ENCODE measurements at regions not wholly inside any gene's neighbourhood (a gene's known extent, or its start where the extent isn't known, plus 50 kb on each side); places are given as distances from the start of the nearest gene placed in this dataset.

- no peak for DNase-seq
Observed at GRCh38 chr2:217517402-217517801, 485.4 kb downstream of the TNS1 start.

GRCh38 chr2:217515615-217516309 lies 487.0 kb downstream of the TNS1 start:
- no peak for DNase-seq

- no peak for DNase-seq
Observed at GRCh38 chr2:217513258-217513657, 489.5 kb downstream of the TNS1 start.

- DNase-seq = no peak
Observed at GRCh38 chr2:217512728-217513127, 490.1 kb downstream of the TNS1 start.

- DNase-seq = no peak
Observed at GRCh38 chr2:217512259-217512658, 490.5 kb downstream of the TNS1 start.

GRCh38 chr2:217511850-217512249 lies 490.9 kb downstream of the TNS1 start:
- DNase-seq = no peak

- DNase-seq = peak; percentile 67
Observed at GRCh38 chr2:217510771-217511291, 492.0 kb downstream of the TNS1 start.

- DNase-seq = no peak
Observed at GRCh38 chr2:217505303-217505702, 497.5 kb downstream of the TNS1 start.

- no peak for DNase-seq
Observed at GRCh38 chr2:217501887-217502286, 500.9 kb downstream of the TNS1 start.

GRCh38 chr2:217497843-217498377 lies 504.9 kb downstream of the TNS1 start:
- DNase-seq = no peak

- DNase-seq = no peak
Observed at GRCh38 chr2:217494557-217494956, 508.2 kb downstream of the TNS1 start.

- DNase-seq = no peak
Observed at GRCh38 chr2:217491271-217491670, 511.5 kb downstream of the TNS1 start.

GRCh38 chr2:217489145-217489960 lies 513.4 kb downstream of the TNS1 start:
- DNase-seq = no peak

GRCh38 chr2:217484046-217484445 lies 518.7 kb downstream of the TNS1 start:
- no peak for DNase-seq

- DNase-seq = no peak
Observed at GRCh38 chr2:217482056-217482710, 520.6 kb downstream of the TNS1 start.

- DNase-seq = no peak
Observed at GRCh38 chr2:217481577-217481976, 521.2 kb downstream of the TNS1 start.

GRCh38 chr2:217479566-217479965 lies 523.2 kb downstream of the TNS1 start:
- DNase-seq = no peak

GRCh38 chr2:217478831-217479455 lies 523.9 kb downstream of the TNS1 start:
- DNase-seq = no peak

- DNase-seq = no peak
Observed at GRCh38 chr2:217477583-217477982, 525.2 kb downstream of the TNS1 start.

- DNase-seq = no peak
Observed at GRCh38 chr2:217475791-217476190, 527.0 kb downstream of the TNS1 start.

GRCh38 chr2:217475101-217475500 lies 527.7 kb downstream of the TNS1 start:
- no peak for DNase-seq

- DNase-seq = peak; percentile 29
Observed at GRCh38 chr2:217471319-217471718, 531.5 kb downstream of the TNS1 start.
